Suprapubic skin (tissue), 4 donors: ENCODE measurements at regions not wholly inside any gene's neighbourhood (a gene's known extent, or its start where the extent isn't known, plus 50 kb on each side); places are given as distances from the start of the nearest gene placed in this dataset.

Experiments used
- DNase-seq, 2 donors: peaks; one replicate each; pipeline ENCODE4 v3.0.0-alpha.2; 2019; ENCODE audit warnings: low spot score in 2 of 2
- H3K27ac ChIP-seq: fragments of 200-600 bp; sonication (generic); one replicate; pipeline ENCODE4 v1.5.1; 2019
- H3K27me3 ChIP-seq: fragments of 200-600 bp; sonication (generic); one replicate; pipeline ENCODE4 v1.5.1; 2019
- H3K36me3 ChIP-seq: fragments of 200-600 bp; sonication (generic); one replicate; pipeline ENCODE4 v1.5.1; 2019
- H3K4me1 ChIP-seq: fragments of 200-600 bp; sonication (generic); one replicate; pipeline ENCODE4 v1.5.1; 2019
- H3K4me3 ChIP-seq: fragments of 200-600 bp; sonication (generic); one replicate; pipeline ENCODE4 v1.5.1; 2019; ENCODE audit warnings: mild to moderate bottlenecking
- H3K9me3 ChIP-seq: fragments of 200-600 bp; sonication (generic); one replicate; pipeline ENCODE4 v1.5.1; 2019
- EP300 ChIP-seq: sonication (generic); formaldehyde crosslinking; IDR thresholded peaks from one replicate; pipeline ENCODE4 v1.6.1; 2017; ENCODE audit warnings: antibody characterized with exemption
- POLR2A ChIP-seq, 2 donors: fragments of 450-650 bp; IDR thresholded peaks; one replicate each; pipeline ENCODE4 v1.6.1; 2017; ENCODE audit warnings: antibody characterized with exemption in 2 of 2, mild to moderate bottlenecking in 2 of 2, moderate library complexity in 2 of 2
- POLR2AphosphoS5 ChIP-seq, 3 donors: sonication (generic); formaldehyde crosslinking; IDR thresholded peaks; one replicate each; pipeline ENCODE4 v1.6.1; 2017; ENCODE audit warnings: antibody characterized with exemption in 3 of 3
- WGBS: methylation state at CpG from one replicate; pipeline ENCODE4 v1.1.5; 2018; 5-methylcytosine and 5-hydroxymethylcytosine counted together
- TF ChIP-seq, protein P1 (sequence below), 2 donors: fragments of 200-600 bp in 1 of 2; fragments of 450-650 bp in 1 of 2; sonication (generic) in 1 of 2; IDR thresholded peaks; one replicate each; pipeline ENCODE4 v1.5.1; 2016 to 2019; ENCODE audit warnings: antibody characterized with exemption in 2 of 2, mild to moderate bottlenecking in 1 of 2, moderate library complexity in 1 of 2

DNA sequence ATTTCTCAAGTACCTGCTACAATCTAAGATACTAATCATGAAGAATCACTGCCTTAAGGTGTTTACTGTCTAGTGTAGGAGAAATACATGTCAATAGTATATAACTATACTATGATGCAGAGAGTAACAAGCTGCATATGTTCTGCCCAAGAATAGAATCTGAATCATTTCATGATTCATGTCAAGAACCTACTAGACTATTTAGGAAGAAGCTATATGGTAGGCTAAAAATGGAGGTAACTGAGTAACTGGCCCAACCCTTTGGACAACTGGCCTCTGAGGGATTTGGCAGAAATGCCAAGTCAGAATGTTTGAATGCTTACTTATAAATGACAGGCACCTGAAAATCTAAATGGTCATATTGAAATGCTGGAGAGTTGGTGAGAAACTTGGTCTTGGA is 59.9 kb upstream of the DGKG start:
- no peak for DNase-seq
- peaks cover 7% of the 10 kb centered on the region for H3K4me1 ChIP-seq

GRCh38 chr3:186418671-186419145 is 56.7 kb upstream of the DGKG start:
- TF ChIP-seq, protein P1, sequence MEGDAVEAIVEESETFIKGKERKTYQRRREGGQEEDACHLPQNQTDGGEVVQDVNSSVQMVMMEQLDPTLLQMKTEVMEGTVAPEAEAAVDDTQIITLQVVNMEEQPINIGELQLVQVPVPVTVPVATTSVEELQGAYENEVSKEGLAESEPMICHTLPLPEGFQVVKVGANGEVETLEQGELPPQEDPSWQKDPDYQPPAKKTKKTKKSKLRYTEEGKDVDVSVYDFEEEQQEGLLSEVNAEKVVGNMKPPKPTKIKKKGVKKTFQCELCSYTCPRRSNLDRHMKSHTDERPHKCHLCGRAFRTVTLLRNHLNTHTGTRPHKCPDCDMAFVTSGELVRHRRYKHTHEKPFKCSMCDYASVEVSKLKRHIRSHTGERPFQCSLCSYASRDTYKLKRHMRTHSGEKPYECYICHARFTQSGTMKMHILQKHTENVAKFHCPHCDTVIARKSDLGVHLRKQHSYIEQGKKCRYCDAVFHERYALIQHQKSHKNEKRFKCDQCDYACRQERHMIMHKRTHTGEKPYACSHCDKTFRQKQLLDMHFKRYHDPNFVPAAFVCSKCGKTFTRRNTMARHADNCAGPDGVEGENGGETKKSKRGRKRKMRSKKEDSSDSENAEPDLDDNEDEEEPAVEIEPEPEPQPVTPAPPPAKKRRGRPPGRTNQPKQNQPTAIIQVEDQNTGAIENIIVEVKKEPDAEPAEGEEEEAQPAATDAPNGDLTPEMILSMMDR (IDR thresholded peaks at IDR 0.05): no peak
- no peak for TF ChIP-seq EP300
- TF ChIP-seq POLR2A (IDR thresholded peaks at IDR 0.05): no peak
- TF ChIP-seq POLR2AphosphoS5 (IDR thresholded peaks at IDR 0.05): no peak
- no peak for DNase-seq
- Histone ChIP-seq H3K27ac (no peak overlapping the region), H3K27me3 (peaks cover 4% of the 10 kb centered on the region), H3K9me3 (no peaks in the 10 kb centered on the region), H3K4me3 (no peak overlapping the region), H3K4me1 (peaks cover 14% of the 10 kb centered on the region), H3K36me3 (no peaks in the 10 kb centered on the region)
- 54% methylated on average over 6 of the region's 6 CpGs for WGBS

More for the DNA sequence above, 59.9 kb upstream of the DGKG start:
- Histone ChIP-seq H3K4me3 (no peak overlapping the region), H3K36me3 (no peaks in the 10 kb centered on the region), H3K27ac (no peak overlapping the region), H3K9me3 (no peaks in the 10 kb centered on the region), H3K27me3 (peaks cover 8% of the 10 kb centered on the region)
- no peak for TF ChIP-seq EP300
- TF ChIP-seq POLR2AphosphoS5 (IDR thresholded peaks at IDR 0.05): no peak
- TF ChIP-seq, protein P1 (IDR thresholded peaks at IDR 0.05): no peak
- TF ChIP-seq POLR2A (IDR thresholded peaks at IDR 0.05): no peak

- TF ChIP-seq POLR2A (IDR thresholded peaks at IDR 0.05) (no peak), EP300 (no peak), POLR2AphosphoS5 (IDR thresholded peaks at IDR 0.05) (no peak)
- TF ChIP-seq, protein P1 (IDR thresholded peaks at IDR 0.05): no peak
- WGBS: 34% methylated on average over 2 of the region's 2 CpGs
- H3K4me1 ChIP-seq: peaks cover 23% of the 10 kb centered on the region
These were observed 55.8 kb upstream of the DGKG start for GRCh38 chr3:186417791-186418190.

DNA sequence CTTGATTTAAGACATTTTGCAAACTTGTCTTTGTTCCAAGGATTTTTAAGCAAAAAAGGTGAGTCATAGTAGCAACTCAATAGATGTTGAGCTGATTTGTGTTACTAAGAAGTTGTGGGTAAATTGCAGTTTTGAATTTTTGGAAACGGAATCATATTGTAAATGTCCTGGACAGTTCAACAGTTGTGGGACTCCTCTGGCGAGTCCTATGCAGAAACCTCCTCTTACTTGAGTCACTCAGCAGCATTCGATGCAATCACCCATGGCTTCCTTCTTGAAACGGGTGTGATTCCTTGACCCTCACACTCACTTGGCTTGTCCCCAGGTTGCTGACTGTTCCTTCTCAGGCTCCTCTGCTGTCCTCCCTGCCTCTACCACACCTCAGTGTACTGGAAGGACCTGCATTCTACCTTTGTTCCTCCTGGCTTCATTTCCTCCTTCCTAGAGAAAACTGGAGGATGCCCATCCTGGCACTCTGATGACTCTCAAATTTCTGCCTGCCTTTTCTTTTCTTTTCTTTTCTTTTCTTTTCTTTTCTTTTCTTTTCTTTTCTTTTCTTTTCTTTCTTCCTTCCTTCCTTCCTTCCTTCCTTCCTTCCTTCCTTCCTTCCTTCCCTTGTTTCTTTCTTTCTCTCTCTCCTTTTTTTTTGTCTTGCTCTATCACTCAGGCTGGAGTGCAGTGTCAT is 52.8 kb upstream of the DGKG start:
- TF ChIP-seq, protein P1 (IDR thresholded peaks at IDR 0.05): no peak
- no peak for TF ChIP-seq POLR2A (IDR thresholded peaks at IDR 0.05)
- no peak for TF ChIP-seq POLR2AphosphoS5 (IDR thresholded peaks at IDR 0.05)
- TF ChIP-seq EP300: no peak
- Histone ChIP-seq H3K27me3 (peaks cover 4% of the 10 kb centered on the region), H3K27ac (no peak overlapping the region), H3K9me3 (no peaks in the 10 kb centered on the region), H3K36me3 (no peaks in the 10 kb centered on the region), H3K4me1 (peaks cover 24% of the 10 kb centered on the region), H3K4me3 (no peak overlapping the region)
- no peak for DNase-seq
- 30% methylated on average over 4 of the region's 4 CpGs for WGBS

More at GRCh38 chr3:186417791-186418190, 55.8 kb upstream of the DGKG start:
- Histone ChIP-seq H3K27me3 (peaks cover 4% of the 10 kb centered on the region), H3K4me3 (no peak overlapping the region), H3K9me3 (no peaks in the 10 kb centered on the region), H3K27ac (no peak overlapping the region), H3K36me3 (no peaks in the 10 kb centered on the region)
- no peak for DNase-seq

DNA sequence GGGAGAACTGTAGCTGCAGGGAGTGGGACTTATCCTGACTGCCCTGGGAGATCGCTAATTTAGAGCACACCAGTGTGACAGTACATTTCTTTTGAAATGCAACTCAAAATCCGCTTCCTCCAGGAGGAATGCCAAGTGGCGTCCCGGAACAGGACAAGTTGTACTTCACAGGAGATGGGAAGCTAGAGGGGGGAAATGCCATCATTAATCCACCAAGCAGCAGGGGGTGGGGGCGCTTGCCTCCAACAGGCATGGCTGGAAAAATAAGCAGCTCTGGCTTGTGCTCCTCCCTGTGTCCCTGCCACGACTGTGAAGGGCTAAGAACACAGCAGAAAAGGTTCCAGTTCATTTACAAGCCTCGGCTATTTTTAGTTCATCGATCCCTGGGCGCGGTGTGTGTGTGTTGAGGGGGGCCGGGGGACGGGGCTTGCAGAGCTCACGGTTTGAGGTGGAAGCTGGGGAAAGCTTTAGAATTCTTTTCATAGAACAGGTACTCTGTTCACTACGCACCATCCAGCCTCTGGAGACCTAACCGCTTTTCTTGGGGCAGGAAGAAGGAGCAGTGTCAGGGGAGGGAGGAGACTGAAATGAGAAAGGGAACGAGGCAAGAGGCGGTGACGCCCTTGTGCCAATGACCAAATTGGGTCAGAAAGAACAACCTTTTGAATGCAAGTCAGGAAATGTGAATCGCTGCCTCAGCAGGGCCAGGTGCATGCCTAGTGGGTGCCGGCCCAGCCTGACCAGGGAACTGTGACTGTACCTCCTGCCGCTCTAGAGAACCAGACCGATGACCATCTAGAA is 51.8 kb upstream of the DGKG start:
- Histone ChIP-seq H3K27ac (peak overlapping the region; percentile 42), H3K4me1 (peaks cover 24% of the 10 kb centered on the region), H3K36me3 (no peaks in the 10 kb centered on the region), H3K4me3 (peak overlapping the region; percentile 37), H3K9me3 (no peaks in the 10 kb centered on the region), H3K27me3 (peaks cover 7% of the 10 kb centered on the region)
- peak in 1 of 2 donors; percentile 53 for DNase-seq
- TF ChIP-seq EP300 (peak; percentile 45), POLR2AphosphoS5 (IDR thresholded peaks at IDR 0.05) (no peak), POLR2A (IDR thresholded peaks at IDR 0.05) (no peak)
- TF ChIP-seq, protein P1 (IDR thresholded peaks at IDR 0.05): no peak
- 6% methylated on average over 20 of the region's 22 CpGs for WGBS
